HEK293T (cell line): ENCODE measurements at regions not wholly inside any gene's neighbourhood (a gene's known extent, or its start where the extent isn't known, plus 50 kb on each side); places are given as distances from the start of the nearest gene placed in this dataset.

ENCODE experiments used
- BHLHE40 ChIP-seq: fragments of 450-650 bp; IDR thresholded peaks from 2 replicates; pipeline ENCODE4 v1.6.1; 2016; ENCODE audit warnings: mild to moderate bottlenecking, moderate library complexity, borderline replicate concordance
- CTBP1 ChIP-seq: fragments of 450-650 bp; IDR thresholded peaks from 2 replicates; pipeline ENCODE4 v1.6.1; 2016; ENCODE audit warnings: borderline replicate concordance
- ELF4 ChIP-seq: fragments of 450-650 bp; IDR thresholded peaks from 2 replicates; pipeline ENCODE4 v1.6.1; 2017; ENCODE audit warnings: antibody characterized with exemption
- FOXA1 ChIP-seq: fragments of 450-650 bp; IDR thresholded peaks from 2 replicates; pipeline ENCODE4 v1.6.1; 2016; ENCODE audit warnings: mild to moderate bottlenecking
- FOXK2 ChIP-seq: fragments of 450-650 bp; IDR thresholded peaks from 2 replicates; pipeline ENCODE4 v1.6.1; 2016; ENCODE audit warnings: mild to moderate bottlenecking
- FOXM1 ChIP-seq: fragments of 450-650 bp; IDR thresholded peaks from 2 replicates; pipeline ENCODE4 v1.6.1; 2017; ENCODE audit warnings: mild to moderate bottlenecking, borderline replicate concordance
- HDGF ChIP-seq: fragments of 450-650 bp; IDR thresholded peaks from 2 replicates; pipeline ENCODE4 v1.6.1; 2017; ENCODE audit warnings: antibody characterized with exemption, borderline replicate concordance
- SP1 ChIP-seq: fragments of 450-650 bp; IDR thresholded peaks from 2 replicates; pipeline ENCODE4 v1.6.1; 2017
- TARDBP ChIP-seq: fragments of 450-650 bp; IDR thresholded peaks from 2 replicates; pipeline ENCODE4 v1.6.1; 2016

GRCh38 chr9:119827526-119827925 lies 458.3 kb upstream of the BRINP1 start:
- TF ChIP-seq TARDBP (no peak), BHLHE40 (no peak), ELF4 (no peak), SP1 (no peak), FOXM1 (no peak), FOXK2 (no peak), FOXA1 (no peak), HDGF (no peak), CTBP1 (no peak)
